ENCODE measurements at regions not wholly inside any gene's neighbourhood (a gene's known extent, or its start where the extent isn't known, plus 50 kb on each side); places are given as distances from the start of the nearest gene placed in this dataset.

- TF ChIP-seq TAF1 (IDR thresholded peaks at IDR 0.05; ENCODE audit: borderline replicate concordance, insufficient read depth, low read length) (no peak), POLR2AphosphoS5 (IDR thresholded peaks at IDR 0.05; ENCODE audit: low read depth, low read length) (no peak), FOXP2 (optimal IDR thresholded peaks at IDR 0.05; ENCODE audit: borderline replicate concordance, extremely low read depth, extremely low read length, insufficient read depth) (no peak), SIN3A (IDR thresholded peaks at IDR 0.05; ENCODE audit: borderline replicate concordance, insufficient read depth, low read length) (no peak), REST (IDR thresholded peaks at IDR 0.05; ENCODE audit: insufficient read depth in 1 of 2, low read depth in 2 of 2, low read length in 2 of 2) (no peak)
These were observed 388.4 kb downstream of the RAB28 start for GRCh38 chr4:13095722-13096121.

- TF ChIP-seq SIN3A (IDR thresholded peaks at IDR 0.05; ENCODE audit: borderline replicate concordance, insufficient read depth, low read length) (no peak), POLR2AphosphoS5 (IDR thresholded peaks at IDR 0.05; ENCODE audit: low read depth, low read length) (no peak), TAF1 (IDR thresholded peaks at IDR 0.05; ENCODE audit: borderline replicate concordance, insufficient read depth, low read length) (no peak), REST (IDR thresholded peaks at IDR 0.05; ENCODE audit: insufficient read depth in 1 of 2, low read depth in 2 of 2, low read length in 2 of 2) (no peak), FOXP2 (optimal IDR thresholded peaks at IDR 0.05; ENCODE audit: borderline replicate concordance, extremely low read depth, extremely low read length, insufficient read depth) (no peak)
These were observed 391.0 kb downstream of the RAB28 start for GRCh38 chr4:13093170-13093569.

- no peak for TF ChIP-seq FOXP2 (optimal IDR thresholded peaks at IDR 0.05; ENCODE audit: borderline replicate concordance, extremely low read depth, extremely low read length, insufficient read depth)
- TF ChIP-seq REST (IDR thresholded peaks at IDR 0.05; ENCODE audit: insufficient read depth in 1 of 2, low read depth in 2 of 2, low read length in 2 of 2) = no peak
- no peak for TF ChIP-seq TAF1 (IDR thresholded peaks at IDR 0.05; ENCODE audit: borderline replicate concordance, insufficient read depth, low read length)
- no peak for TF ChIP-seq POLR2AphosphoS5 (IDR thresholded peaks at IDR 0.05; ENCODE audit: low read depth, low read length)
- no peak for TF ChIP-seq SIN3A (IDR thresholded peaks at IDR 0.05; ENCODE audit: borderline replicate concordance, insufficient read depth, low read length)
These were observed 391.4 kb downstream of the RAB28 start for GRCh38 chr4:13092702-13093101.

- no peak for TF ChIP-seq REST (IDR thresholded peaks at IDR 0.05; ENCODE audit: insufficient read depth in 1 of 2, low read depth in 2 of 2, low read length in 2 of 2)
- no peak for TF ChIP-seq TAF1 (IDR thresholded peaks at IDR 0.05; ENCODE audit: borderline replicate concordance, insufficient read depth, low read length)
- TF ChIP-seq POLR2AphosphoS5 (IDR thresholded peaks at IDR 0.05; ENCODE audit: low read depth, low read length) = no peak
- no peak for TF ChIP-seq FOXP2 (optimal IDR thresholded peaks at IDR 0.05; ENCODE audit: borderline replicate concordance, extremely low read depth, extremely low read length, insufficient read depth)
- TF ChIP-seq SIN3A (IDR thresholded peaks at IDR 0.05; ENCODE audit: borderline replicate concordance, insufficient read depth, low read length) = no peak
These were observed 394.5 kb downstream of the RAB28 start for GRCh38 chr4:13089659-13089998.
